Thyroid gland (tissue), 4 donors: ENCODE measurements at regions not wholly inside any gene's neighbourhood (a gene's known extent, or its start where the extent isn't known, plus 50 kb on each side); places are given as distances from the start of the nearest gene placed in this dataset.

Experiments
- DNase-seq, 2 donors: peaks; one replicate each; pipeline ENCODE4 v3.0.0-alpha.2; 2019
- H3K27ac ChIP-seq, 3 donors: fragments of 200-600 bp; sonication (generic); 1 replicate in 2 of 3; 2 replicates in 1 of 3; pipeline ENCODE4 v1.5.1; 2016 to 2019; ENCODE audit warnings: mild to moderate bottlenecking in 1 of 3, moderate library complexity in 1 of 3
- H3K27me3 ChIP-seq: fragments of 200-600 bp; sonication (generic); one replicate; pipeline ENCODE4 v1.5.1; 2019
- H3K36me3 ChIP-seq, 2 donors: fragments of 200-600 bp; sonication (generic); one replicate each; pipeline ENCODE4 v1.5.1; 2016 to 2019
- H3K4me1 ChIP-seq, 2 donors: fragments of 200-600 bp; sonication (generic); one replicate each; pipeline ENCODE4 v1.5.1; 2017 to 2019
- H3K4me3 ChIP-seq, 3 donors: fragments of 200-600 bp; sonication (generic); replicated peaks in 1 of 3; 1 replicate in 2 of 3; 2 replicates in 1 of 3; pipeline ENCODE4 v1.5.1; 2016; ENCODE audit warnings: mild to moderate bottlenecking in 1 of 3
- H3K9me3 ChIP-seq: fragments of 200-600 bp; sonication (generic); one replicate; pipeline ENCODE4 v1.5.1; 2017
- CTCF ChIP-seq, 6 experiments: fragments of 200-600 bp in 3 of 6; fragments of 450-650 bp in 3 of 6; sonication (generic) in 3 of 6; IDR thresholded peaks; one replicate each; pipeline ENCODE4 v1.5.1; 2016 to 2019; ENCODE audit warnings: antibody characterized with exemption in 6 of 6, mild to moderate bottlenecking in 2 of 6, inconsistent platforms in 1 of 6, moderate library complexity in 1 of 6
- POLR2A ChIP-seq, 2 donors: fragments of 450-650 bp; IDR thresholded peaks; one replicate each; pipeline ENCODE4 v1.6.1; 2017; ENCODE audit warnings: antibody characterized with exemption in 2 of 2, mild to moderate bottlenecking in 2 of 2, moderate library complexity in 1 of 2
- WGBS, 2 donors: methylation state at CpG; one replicate each; pipeline ENCODE4 v1.1.5; 2017; 5-methylcytosine and 5-hydroxymethylcytosine counted together
- intact Hi-C: fragments of 100-400 bp; cut with DNase I; formaldehyde crosslinking; loops from one replicate; pipeline ENCODE4 v1.15.1; 2023

- WGBS, 2 donors: 75% methylated on average over 1 of the region's 1 CpG
- Histone ChIP-seq H3K27me3 (no peaks in the 10 kb centered on the region), H3K4me3 (no peak overlapping the region), H3K9me3 (no peaks in the 10 kb centered on the region), H3K4me1 (no peaks in the 10 kb centered on the region), H3K27ac (no peak overlapping the region), H3K36me3 (no peaks in the 10 kb centered on the region)
- intact Hi-C loops: no loop called here
- no peak for DNase-seq
- TF ChIP-seq POLR2A (IDR thresholded peaks at IDR 0.05): no peak
- TF ChIP-seq CTCF (IDR thresholded peaks at IDR 0.05): no peak
These were observed 346.0 kb downstream of the BUD13 start for GRCh38 chr11:116426761-116427160.

GRCh38 chr11:116424615-116425261, 348.0 kb downstream of the BUD13 start:
- no peaks in the 10 kb centered on the region for H3K27me3 ChIP-seq
- no peaks in the 10 kb centered on the region for H3K4me1 ChIP-seq
- H3K9me3 ChIP-seq: no peaks in the 10 kb centered on the region
- H3K27ac ChIP-seq: no peak overlapping the region
- intact Hi-C loops: no loop called here
- WGBS, 2 donors: 70 to 78% methylated on average over 4 of the region's 4 CpGs
- DNase-seq: no peak
- TF ChIP-seq CTCF (IDR thresholded peaks at IDR 0.05): no peak
- no peak for TF ChIP-seq POLR2A (IDR thresholded peaks at IDR 0.05)
- H3K36me3 ChIP-seq: no peaks in the 10 kb centered on the region
- H3K4me3 ChIP-seq: no peak overlapping the region

GRCh38 chr11:116422956-116423600, 349.7 kb downstream of the BUD13 start:
- TF ChIP-seq CTCF (IDR thresholded peaks at IDR 0.05): no peak
- TF ChIP-seq POLR2A (IDR thresholded peaks at IDR 0.05): no peak
- no peaks in the 10 kb centered on the region for H3K4me1 ChIP-seq
- intact Hi-C loops: no loop called here
- H3K9me3 ChIP-seq: no peaks in the 10 kb centered on the region
- no peaks in the 10 kb centered on the region for H3K27me3 ChIP-seq
- WGBS, 2 donors: 75 to 76% methylated on average over 6 of the region's 6 CpGs
- no peak overlapping the region for H3K4me3 ChIP-seq
- no peaks in the 10 kb centered on the region for H3K36me3 ChIP-seq
- DNase-seq: no peak
- H3K27ac ChIP-seq: no peak overlapping the region

GRCh38 chr11:116422556-116422955, 350.2 kb downstream of the BUD13 start:
- no peak overlapping the region for H3K27ac ChIP-seq
- intact Hi-C loops: no loop called here
- no peaks in the 10 kb centered on the region for H3K4me1 ChIP-seq
- TF ChIP-seq POLR2A (IDR thresholded peaks at IDR 0.05) (no peak), CTCF (IDR thresholded peaks at IDR 0.05) (no peak)
- no peaks in the 10 kb centered on the region for H3K27me3 ChIP-seq
- H3K36me3 ChIP-seq: no peaks in the 10 kb centered on the region
- H3K9me3 ChIP-seq: no peaks in the 10 kb centered on the region
- no peak for DNase-seq
- H3K4me3 ChIP-seq: no peak overlapping the region

GRCh38 chr11:116421529-116422185, 351.1 kb downstream of the BUD13 start:
- Histone ChIP-seq H3K4me3 (no peak overlapping the region), H3K27ac (no peak overlapping the region), H3K4me1 (no peaks in the 10 kb centered on the region), H3K36me3 (no peaks in the 10 kb centered on the region), H3K27me3 (no peaks in the 10 kb centered on the region), H3K9me3 (no peaks in the 10 kb centered on the region)
- WGBS, 2 donors: 70 to 73% methylated on average over 16 of the region's 16 CpGs
- TF ChIP-seq POLR2A (IDR thresholded peaks at IDR 0.05) (no peak), CTCF (IDR thresholded peaks at IDR 0.05) (no peak)
- intact Hi-C loops: no loop called here
- no peak for DNase-seq
